Activated CD4-positive, alpha-beta T cell treated with anti-CD3 and anti-CD28 coated beads, Interleukin-2, amount 50 U/mL, for 16 hours (primary cell): ENCODE measurements at regions not wholly inside any gene's neighbourhood (a gene's known extent, or its start where the extent isn't known, plus 50 kb on each side); places are given as distances from the start of the nearest gene placed in this dataset.

Experiments used
- DNase-seq: peaks from one replicate; pipeline ENCODE4 v3.0.0-alpha.2; 2020

DNA sequence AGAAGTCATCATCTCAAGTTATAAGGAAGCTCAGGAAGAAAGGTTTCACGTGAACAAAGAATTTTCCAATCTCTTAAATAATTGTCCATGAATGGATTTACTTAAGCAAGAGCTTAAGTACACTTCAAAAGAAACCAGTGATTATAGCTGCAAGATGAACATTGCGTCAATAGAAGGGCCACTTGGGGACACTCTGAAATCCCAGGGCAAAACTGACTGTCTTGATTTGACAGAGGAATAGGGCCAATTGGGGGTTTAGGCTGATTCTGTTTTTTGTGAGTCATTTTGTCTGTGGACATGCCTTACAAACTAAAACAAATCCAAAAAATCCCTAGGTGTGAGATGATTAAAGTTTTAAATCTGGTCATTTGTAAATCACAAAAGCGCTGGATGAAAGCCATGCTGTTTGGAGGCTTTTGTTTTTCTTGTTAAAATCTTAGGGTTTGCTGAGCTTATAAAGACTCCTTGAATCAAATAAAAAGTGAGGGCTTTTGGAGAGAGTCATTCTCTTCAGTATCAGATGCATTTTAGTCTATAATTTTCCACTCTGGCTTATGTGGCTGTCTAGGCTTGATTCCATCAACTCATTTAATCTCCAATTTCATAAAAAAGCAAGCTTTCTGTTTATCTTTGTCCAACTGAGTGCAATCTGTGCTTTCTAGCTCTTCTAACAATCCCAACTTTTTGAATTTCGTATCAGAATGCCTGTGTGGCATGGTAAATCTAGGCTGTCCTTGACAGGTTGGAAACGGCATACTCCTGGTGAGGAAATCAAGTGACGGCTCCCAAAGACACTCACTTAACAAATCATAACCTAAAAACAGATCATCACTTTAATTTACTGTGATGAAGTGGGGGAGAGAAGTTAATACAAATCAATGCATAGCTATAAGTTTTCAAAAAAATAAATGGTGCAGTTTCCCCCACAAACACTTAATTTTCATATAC lies 98.2 kb upstream of the SOX9 start:
- DNase-seq: no peak

DNA sequence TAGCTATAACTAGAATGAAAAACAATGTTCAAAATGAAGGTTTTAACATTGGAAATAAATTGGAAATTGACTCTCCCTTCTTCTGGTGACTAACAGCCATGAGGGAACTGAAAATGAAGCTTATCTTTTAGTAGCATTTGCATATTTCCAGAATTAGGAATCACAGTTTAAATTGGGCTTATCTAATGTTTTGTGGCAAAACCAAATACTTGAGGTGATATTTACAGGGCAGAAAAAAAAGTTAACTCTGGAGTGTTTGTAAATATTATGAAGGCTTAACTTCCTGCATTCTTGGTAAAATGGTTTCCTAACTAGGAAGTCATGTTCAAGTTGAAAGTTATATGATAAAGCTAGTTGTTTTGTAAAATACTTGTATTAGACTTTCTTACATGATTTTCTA lies 96.4 kb upstream of the SOX9 start:
- no peak for DNase-seq

DNA sequence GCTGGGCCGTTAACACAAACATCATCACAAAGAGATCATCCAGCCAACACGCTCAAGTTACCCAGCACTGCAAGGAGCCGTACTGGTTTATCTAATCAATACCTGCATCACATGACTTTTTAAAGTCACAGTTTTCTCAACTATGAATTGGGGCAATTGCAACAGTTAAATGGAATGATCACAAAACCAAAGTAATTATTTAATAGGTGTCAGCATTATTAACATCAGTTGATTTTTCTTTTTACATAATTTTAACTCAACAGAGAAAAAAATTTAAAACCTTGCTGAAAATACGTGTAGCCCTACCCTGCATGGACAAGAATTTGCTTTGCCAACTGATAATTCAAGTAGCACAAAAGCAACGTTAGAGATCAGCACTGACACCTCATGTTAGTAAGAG lies 95.7 kb upstream of the SOX9 start:
- DNase-seq: no peak

DNA sequence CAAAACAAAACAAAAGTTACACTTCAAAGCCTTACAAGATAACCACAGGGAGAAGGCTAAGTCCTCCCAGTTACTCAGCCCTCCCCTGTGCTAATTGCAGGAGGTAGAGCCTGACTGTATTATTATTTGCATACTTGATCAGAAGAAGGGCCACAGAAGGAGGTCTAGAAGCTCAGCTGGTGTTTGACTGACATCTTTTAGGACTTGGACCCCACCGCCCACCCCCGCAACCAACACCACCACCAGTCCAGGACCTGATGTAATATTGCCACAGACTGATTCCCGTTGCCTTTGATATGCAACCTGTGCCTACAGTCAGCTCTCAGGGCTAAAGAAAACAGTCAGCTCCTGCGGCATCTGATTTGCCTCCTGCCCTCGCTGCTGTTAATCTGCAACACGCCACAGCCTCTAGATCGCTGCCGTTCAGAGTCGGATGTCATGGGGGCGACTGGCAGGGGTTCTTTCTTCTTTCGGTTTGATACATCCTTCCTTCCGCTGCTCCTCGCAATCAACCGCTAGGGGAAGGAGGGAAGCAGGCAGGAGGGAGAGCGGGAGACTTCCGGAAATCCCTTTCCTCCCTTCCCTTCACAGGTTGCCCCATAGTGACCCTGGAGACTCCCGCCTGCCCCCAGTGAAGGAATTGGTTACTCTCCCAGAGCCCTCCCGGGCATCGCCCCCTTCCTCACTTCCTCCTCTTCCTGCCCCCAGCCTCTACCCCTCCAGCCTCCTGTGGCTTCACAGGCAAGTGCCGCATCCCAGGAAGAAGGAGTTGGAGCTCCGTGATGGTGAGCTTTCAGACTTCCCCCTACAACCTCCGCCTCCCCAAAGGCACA lies 90.5 kb upstream of the SOX9 start:
- peak; percentile 37 for DNase-seq

DNA sequence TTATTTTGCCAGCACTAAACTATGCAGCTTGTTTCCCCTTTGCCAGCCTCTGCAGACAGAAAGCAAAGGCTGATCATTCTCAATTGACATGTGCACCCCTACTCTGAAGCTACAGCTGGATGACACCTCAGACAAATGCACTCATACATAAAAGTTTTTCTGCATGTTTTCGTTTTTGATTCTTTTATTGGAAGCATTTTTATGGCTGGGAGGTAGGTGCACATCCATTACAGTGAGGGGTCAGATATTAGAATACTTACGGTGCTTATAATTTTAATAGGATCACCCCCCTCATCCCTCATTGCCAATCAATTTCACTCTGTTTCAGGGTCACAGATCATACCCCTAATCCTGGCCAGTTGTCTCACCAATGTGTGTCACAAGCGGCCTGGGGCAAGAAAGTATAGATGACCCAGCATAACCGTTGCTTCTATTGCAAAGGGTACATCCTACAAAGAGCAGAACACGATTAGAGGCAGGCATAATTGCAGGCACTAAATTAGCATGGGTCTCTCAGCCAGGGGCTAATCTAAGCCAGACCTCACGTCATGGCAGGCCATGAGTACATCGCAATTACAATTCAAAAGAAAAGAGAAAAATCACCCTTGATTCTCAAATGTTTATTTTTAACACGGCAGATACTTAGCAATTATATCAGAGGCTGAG lies 89.5 kb upstream of the SOX9 start:
- no peak for DNase-seq

DNA sequence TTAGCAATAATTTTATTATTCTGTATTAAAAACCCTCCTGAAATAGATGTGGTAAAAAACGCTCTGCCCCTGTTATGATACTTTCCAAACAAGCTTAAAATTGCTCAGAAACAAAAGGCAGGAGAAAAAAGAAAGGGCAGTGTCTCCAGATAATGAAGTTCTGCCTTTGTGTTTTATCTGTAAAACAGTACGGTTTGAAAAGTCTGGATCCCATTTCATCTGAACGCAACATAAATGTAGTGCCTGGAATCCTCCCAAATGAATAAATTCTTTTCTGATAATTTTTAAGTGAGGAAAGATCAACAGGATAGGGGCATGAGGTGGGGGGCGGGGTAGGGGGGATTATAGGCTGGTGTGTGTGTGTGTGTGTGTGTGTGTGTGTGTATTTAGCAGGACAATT lies 87.5 kb upstream of the SOX9 start:
- no peak for DNase-seq

DNA sequence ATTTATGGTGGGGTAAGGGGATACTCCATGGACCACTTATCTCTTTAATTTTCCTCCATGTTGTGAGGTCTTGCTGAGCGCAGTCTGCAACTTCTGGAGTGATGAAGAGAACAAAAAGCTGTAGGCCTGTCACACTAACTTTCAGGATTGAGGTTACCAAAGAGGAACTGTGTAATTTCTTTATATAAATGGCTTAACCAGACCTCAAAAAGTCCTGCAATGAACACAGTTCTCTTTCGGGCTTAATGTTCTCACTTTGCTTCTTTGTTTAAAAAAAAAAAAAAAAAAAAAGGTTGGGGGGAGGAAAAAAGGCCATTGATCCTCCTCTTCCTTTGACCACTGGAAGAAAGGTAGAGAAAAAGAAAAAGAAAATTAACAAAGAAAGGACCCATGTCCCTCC lies 86.8 kb upstream of the SOX9 start:
- no peak for DNase-seq

DNA sequence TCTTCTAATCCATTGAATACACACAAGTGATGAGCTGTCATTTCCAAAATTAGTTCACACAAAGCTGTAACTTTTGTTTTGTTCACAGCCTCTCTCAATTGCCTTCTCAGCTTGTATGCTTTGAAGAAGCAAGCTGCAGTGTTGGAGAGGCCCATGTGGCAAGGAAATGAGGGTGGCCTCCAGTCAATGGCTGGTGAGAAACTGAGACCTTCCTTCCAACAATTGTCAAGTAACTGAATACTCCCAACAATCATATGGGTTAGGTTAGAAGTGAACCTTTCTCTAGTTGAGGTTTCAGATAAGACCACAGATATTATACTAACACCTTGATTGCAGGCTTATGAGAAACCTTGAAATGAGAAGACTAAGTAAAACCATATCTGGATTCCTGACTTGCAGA lies 82.4 kb upstream of the SOX9 start:
- no peak for DNase-seq

DNA sequence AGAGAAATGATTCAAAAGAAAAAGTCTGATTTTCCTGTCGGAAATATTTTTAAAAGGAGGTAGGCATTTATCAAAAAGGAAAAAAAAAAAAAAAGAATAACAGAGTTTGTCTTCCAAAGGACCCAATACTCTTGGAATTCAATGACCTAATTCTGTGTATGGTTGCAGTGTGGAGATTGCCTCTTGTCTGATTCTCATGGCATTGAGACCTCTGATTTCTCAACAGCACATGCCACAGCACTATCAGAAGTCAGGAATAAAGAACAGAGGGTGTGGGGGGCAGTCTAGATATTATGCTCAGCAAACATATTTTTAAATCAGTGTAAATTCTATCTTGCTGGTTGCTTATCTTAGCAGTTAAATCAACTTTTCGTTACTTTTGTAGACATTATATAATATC lies 81.3 kb upstream of the SOX9 start:
- DNase-seq: no peak

DNA sequence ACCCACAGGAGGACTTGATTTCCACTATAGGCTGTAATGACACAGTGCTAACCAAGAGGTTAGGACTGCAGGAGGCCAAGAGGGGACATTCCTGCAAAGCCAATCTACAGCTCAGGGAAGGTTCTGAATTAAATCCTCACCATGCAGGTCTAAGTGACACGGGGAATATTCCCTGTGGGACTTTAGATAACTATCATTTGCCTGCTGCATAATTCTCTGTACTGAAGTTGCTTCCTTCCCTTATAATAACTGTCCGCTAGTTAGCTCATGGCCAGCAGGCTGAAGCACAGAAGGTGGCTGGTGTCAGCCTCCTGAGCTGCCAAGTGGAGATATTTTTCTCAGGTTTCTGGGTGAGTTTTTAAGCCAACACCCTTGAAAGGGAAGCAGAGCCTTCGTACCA lies 74.6 kb upstream of the SOX9 start:
- DNase-seq: no peak

DNA sequence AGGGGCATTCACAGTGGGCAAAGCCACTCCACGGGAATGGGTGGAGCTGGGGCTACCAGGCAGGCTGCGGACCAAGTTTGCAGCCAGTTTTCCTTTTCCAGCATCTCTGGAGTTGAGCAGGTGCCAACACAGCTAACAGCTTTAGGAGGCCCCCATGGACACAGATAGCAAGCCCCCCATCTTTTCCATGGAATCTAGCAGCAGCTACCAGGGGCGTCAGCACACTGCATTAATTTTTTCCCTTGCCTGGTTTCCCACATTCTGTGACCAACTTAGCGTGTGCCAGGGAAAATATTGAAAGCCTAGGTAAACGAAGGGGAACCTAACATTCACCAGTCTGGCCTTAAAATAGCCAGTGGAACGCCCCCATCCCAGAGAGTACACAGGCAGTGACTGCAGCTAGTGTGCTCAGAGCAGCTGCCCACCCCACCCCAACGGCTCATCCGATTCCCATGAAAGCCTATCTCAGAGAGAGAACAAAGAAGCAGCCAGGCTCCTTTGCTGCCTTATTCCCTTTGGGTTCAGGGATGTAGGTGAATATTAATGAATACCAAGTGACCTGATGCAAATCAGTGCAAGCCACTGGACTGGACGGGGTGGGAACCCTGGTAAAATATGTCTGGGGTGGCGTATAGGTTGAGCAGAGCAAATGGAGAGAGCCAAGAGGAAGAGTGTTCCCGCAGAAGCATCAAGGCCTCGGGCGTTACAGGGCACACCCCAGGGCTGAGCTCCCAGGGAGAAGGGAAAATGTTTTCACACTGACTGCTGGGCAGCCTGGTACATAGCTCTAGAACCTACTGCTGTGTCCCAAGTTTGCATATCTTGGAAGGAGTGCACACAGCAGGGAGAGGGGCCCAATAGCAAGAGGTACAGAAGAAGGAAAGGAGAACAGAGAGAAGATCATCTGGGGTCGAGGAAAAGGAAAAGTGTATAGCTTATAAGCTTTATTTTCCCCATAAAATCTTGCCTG lies 73.9 kb upstream of the SOX9 start:
- no peak for DNase-seq

DNA sequence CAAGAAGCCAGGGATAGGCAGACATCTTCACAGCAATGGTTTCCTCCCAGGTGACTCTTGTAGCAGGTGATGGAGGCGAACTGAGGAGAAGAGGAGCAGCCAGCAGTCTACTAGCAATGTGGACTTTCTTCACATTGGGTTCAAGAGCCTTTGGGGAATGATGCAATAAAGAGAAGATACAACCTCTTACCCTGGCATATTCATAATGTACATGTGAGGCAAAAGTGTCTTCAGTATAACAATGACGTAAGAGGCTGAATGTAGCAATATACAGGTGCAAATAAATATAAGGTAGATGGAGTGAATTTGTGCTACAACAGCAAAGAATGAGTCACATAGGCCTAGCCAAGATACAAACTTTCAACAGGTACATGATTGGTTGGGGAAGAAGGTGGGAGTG lies 70.9 kb upstream of the SOX9 start:
- DNase-seq: no peak

DNA sequence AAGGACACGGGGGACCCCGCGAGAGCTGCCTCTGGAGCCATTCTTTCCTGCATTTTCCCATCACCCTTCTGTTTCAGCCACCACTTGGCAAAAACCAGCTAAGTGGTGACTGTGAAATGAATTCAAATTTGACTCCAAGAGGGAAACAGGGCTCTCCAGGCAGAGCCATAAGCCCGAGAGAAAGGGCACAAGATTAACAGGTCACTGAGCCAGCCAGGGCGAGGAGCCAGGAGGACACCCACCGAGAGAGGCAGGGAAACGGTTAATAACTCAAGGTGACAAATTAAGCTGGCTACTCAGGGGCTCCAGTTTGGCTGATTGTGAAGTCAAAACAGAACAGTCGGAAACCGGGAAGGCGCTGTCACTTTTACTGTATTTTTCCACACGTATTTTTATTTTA lies 67.8 kb upstream of the SOX9 start:
- no peak for DNase-seq

DNA sequence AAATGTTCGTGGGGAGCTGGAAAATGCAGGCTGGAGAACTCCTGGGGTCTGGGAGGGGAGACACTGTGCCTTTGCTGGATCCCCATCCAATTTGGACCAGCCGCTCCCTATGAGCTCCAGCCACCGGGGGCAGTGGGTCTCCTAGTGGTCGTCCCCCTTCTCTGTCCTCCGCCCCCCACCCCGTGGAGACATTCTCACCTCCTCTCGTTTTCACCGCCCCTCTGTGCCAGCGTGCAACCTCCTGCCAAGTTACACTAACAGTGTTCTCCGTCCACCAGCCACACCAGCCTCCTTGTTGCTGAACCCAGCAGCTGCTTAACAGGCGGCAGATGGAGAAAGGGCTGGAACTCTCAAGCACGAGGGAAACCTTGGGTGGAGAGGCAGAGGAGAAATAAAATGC lies 67.4 kb upstream of the SOX9 start:
- no peak for DNase-seq

DNA sequence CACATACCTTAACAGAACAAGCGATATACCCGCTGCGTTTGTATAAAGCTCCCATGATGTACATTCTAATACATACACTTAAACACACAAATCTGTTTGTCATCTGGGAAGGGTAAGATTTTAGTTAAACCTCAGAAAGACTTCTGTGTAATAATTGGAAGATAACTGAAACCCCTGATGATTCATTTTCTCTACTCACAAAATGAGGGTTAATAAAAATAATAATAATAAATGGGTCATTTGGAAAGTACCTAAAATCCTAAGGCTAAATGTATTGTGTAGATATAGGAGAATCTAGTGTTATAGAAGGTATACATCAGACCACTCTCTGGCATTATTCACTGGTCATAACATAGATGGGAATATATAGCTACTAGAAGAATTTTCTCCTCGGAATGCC lies 64.7 kb upstream of the SOX9 start:
- no peak for DNase-seq

DNA sequence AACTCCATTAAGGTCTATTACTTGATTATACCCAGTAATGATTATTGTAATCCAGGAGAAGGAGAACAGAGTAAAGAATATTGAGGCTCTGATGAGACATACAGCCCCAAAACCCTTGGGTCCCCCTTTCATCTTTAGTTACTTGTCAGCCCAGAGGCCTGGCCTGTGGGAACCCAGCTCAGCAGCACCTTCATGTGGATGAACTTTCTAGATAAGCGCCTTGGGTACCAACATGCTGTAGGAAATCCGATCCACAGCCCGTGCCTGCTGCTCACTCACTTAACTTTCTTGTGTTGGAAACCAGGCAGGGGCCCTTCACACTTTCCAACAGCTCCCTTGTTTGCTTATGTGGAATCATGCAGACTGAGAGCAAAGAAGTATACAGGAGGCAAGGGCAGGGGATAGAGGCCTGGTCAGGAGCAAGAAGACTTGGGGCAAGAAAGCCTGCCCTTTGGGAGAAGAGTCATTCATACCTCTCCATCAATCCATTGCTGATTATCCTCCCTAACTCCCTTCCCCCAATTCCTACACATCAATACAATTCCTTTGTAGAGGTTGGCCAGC lies 64.0 kb upstream of the SOX9 start:
- DNase-seq: no peak

DNA sequence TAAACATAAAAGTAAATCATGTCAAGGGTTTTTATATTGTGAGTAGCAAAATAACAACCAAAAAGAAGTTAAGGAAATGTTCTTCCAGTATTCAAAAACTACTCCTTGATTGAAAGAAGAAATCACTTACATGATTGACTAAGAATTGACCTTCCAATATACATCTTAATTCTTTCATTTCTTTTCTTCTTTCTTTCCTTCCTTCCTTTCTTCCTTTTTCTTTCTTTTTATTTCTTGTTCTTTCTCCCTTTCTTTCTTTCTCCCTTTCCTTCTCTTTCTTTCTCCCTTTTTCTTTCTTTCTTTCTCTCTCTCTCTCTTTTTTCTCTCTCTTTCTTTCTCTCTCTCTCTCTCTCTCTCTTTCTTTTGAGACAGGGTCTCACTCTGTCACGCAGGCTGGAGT lies 60.7 kb upstream of the SOX9 start:
- no peak for DNase-seq

DNA sequence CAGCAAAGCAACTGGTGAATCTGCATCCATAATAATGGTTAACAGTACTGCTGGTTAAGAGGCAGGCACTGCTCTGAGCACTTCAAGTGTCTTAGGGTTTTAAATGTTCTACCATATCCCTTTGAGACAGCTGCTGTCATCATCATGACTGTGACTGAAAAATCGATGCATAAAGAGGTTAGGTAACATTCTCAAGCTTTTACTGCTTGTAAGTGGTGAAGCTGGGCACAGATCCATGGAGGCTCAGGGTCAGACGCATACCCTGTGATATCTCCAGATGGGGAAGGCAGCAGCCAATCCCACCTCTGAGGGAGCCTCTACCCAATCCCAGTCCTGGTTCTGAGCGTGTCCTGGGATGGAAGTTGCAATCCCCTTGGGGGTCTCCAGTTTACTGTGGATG lies 57.6 kb upstream of the SOX9 start:
- DNase-seq: no peak

DNA sequence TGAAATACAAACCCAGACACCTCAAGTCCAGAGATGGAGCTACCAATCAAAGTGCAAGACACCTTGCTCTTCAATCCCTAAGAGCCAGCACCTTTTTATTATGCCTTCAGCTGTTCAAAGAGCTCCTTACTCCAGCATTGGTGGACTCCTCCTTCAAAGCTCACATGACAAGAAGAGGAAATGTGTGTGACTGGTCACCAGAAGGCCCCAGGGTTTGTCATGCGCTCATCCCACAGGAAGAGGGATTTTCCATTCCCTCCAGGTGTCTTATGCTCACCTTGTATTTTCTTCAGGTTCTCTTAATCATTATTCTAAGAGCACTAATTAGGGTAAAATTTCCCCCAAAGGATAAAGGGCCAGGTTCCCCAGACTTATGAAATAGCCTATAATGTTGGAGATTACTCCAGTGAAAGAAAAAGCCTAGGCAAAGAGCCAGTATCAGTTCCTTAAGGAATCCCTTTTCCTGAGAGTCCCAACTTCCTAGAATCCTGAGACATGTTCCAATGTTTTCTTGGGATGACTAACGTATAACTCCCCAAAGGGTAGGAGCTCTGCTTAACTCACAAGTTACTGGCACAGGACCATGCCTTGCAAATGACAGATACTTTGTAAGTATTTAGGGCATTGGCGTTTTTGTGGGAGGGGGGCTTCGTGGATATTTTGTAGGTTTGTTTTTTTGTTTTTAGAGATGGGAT lies 56.9 kb upstream of the SOX9 start:
- no peak for DNase-seq

DNA sequence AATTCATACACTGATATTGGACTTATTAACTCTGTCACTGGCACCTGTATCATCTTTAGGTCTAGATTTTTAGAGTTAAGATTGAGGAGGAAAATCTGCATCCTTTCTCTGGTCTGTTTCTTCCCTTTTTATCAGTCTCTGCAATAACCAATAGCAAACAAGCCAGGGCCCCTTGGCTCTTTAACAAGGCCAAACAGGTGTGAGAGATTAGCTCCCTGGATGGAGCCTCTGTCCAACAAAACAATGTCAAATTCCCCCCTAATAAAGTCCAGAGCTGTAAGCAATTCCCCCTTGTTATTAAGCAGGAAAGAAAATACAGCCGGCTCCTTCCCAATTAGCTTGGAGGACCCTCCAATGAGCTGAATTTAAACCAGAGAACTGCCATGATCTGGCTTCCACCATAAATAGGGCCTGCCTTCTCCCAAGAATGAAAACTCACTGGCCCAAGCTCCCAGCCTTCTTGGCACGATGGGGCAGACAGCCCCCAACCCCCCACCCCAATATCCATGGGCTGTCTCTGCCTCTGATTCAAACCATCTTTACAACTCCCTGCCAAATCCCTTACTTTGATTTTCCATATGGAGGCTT lies 56.1 kb upstream of the SOX9 start:
- DNase-seq: no peak

DNA sequence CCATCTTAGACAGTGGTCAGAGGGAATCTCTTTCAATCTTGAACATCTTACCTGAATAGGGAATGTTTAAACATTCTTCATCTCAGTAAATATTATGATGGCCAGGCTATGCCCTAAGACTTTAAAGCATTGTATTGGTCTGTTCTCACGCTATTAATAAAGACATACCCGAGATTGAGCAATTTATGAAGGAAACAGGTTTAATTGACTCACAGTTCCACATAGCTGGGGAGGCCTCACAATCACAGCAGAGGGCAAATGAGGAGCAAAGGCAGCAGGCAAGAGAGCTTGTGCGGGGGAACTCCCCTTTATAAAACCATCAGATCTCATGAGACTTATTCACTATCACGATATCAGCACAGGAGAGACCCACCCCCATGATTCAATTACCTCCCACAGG lies 55.3 kb upstream of the SOX9 start:
- DNase-seq: no peak
